HEK293 (cell line): ENCODE measurements at regions not wholly inside any gene's neighbourhood (a gene's known extent, or its start where the extent isn't known, plus 50 kb on each side); places are given as distances from the start of the nearest gene placed in this dataset.

Experiments used
- GFI1B ChIP-seq: fragments of 450-650 bp; formaldehyde crosslinking; IDR thresholded peaks from 2 replicates; pipeline ENCODE4 v1.5.1; 2016; ENCODE audit warnings: missing biosample characterization, missing genetic modification characterization
- HIC1 ChIP-seq: fragments of 450-650 bp; formaldehyde crosslinking; IDR thresholded peaks from 2 replicates; pipeline ENCODE4 v1.5.1; 2016; ENCODE audit warnings: missing biosample characterization, missing genetic modification characterization
- PRDM4 ChIP-seq: fragments of 450-650 bp; formaldehyde crosslinking; IDR thresholded peaks from 2 replicates; pipeline ENCODE4 v1.5.1; 2017; ENCODE audit warnings: missing biosample characterization, missing genetic modification characterization
- ZNF133 ChIP-seq: fragments of 450-650 bp; formaldehyde crosslinking; IDR thresholded peaks from 2 replicates; pipeline ENCODE4 v1.5.1; 2016; ENCODE audit warnings: missing biosample characterization, missing genetic modification characterization
- ZNF138 ChIP-seq: fragments of 450-650 bp; formaldehyde crosslinking; IDR thresholded peaks from 2 replicates; pipeline ENCODE4 v1.5.1; 2016; ENCODE audit warnings: missing biosample characterization, missing genetic modification characterization, borderline replicate concordance
- ZNF140 ChIP-seq: fragments of 450-650 bp; formaldehyde crosslinking; IDR thresholded peaks from 2 replicates; pipeline ENCODE4 v1.5.1; 2016; ENCODE audit warnings: missing biosample characterization, missing genetic modification characterization
- ZNF221 ChIP-seq: fragments of 450-650 bp; formaldehyde crosslinking; IDR thresholded peaks from 2 replicates; pipeline ENCODE4 v1.5.1; 2017; ENCODE audit warnings: missing biosample characterization, missing genetic modification characterization, borderline replicate concordance
- TF ChIP-seq, protein P1 (sequence below): fragments of 450-650 bp; formaldehyde crosslinking; IDR thresholded peaks from 2 replicates; pipeline ENCODE4 v1.5.1; 2016; ENCODE audit warnings: missing biosample characterization, missing genetic modification characterization
- TF ChIP-seq, protein P2 (sequence below): fragments of 450-650 bp; formaldehyde crosslinking; IDR thresholded peaks from 2 replicates; pipeline ENCODE4 v1.5.1; 2017; ENCODE audit warnings: missing biosample characterization, mild to moderate bottlenecking, missing genetic modification characterization, moderate library complexity

- TF ChIP-seq ZNF133 (tag by site-specific recombination) (no peak), GFI1B (tag by site-specific recombination) (no peak), PRDM4 (tag by site-specific recombination) (no peak), ZNF140 (tag by site-specific recombination) (no peak), ZNF221 (no peak), HIC1 (tag by site-specific recombination) (no peak), ZNF138 (no peak)
- TF ChIP-seq, protein P1, sequence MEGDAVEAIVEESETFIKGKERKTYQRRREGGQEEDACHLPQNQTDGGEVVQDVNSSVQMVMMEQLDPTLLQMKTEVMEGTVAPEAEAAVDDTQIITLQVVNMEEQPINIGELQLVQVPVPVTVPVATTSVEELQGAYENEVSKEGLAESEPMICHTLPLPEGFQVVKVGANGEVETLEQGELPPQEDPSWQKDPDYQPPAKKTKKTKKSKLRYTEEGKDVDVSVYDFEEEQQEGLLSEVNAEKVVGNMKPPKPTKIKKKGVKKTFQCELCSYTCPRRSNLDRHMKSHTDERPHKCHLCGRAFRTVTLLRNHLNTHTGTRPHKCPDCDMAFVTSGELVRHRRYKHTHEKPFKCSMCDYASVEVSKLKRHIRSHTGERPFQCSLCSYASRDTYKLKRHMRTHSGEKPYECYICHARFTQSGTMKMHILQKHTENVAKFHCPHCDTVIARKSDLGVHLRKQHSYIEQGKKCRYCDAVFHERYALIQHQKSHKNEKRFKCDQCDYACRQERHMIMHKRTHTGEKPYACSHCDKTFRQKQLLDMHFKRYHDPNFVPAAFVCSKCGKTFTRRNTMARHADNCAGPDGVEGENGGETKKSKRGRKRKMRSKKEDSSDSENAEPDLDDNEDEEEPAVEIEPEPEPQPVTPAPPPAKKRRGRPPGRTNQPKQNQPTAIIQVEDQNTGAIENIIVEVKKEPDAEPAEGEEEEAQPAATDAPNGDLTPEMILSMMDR (tag by site-specific recombination) = no peak
- TF ChIP-seq, protein P2, sequence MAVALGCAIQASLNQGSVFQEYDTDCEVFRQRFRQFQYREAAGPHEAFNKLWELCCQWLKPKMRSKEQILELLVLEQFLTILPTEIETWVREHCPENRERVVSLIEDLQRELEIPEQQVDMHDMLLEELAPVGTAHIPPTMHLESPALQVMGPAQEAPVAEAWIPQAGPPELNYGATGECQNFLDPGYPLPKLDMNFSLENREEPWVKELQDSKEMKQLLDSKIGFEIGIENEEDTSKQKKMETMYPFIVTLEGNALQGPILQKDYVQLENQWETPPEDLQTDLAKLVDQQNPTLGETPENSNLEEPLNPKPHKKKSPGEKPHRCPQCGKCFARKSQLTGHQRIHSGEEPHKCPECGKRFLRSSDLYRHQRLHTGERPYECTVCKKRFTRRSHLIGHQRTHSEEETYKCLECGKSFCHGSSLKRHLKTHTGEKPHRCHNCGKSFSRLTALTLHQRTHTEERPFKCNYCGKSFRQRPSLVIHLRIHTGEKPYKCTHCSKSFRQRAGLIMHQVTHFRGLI (tag by site-specific recombination) = no peak
Observed at GRCh38 chr16:51949282-51949681, 597.7 kb downstream of the TOX3 start.
